ENCODE measurements at regions not wholly inside any gene's neighbourhood (a gene's known extent, or its start where the extent isn't known, plus 50 kb on each side); places are given as distances from the start of the nearest gene placed in this dataset.

- H3K36me3 Mint-ChIP-seq (ENCODE audit: insufficient read depth), result peaks cover 5% of the 10 kb centered on the region
- DNase-seq (no peak), ATAC-seq (replicated peaks) (no peak)
- peaks cover 42 to 87% of the 10 kb centered on the region in 2 donors for H3K27me3 Mint-ChIP-seq
- no peaks in the 10 kb centered on the region for H3K9me3 Mint-ChIP-seq
- H3K27ac Mint-ChIP-seq, result no peak overlapping the region
- peaks cover 0 to 3% of the 10 kb centered on the region in 2 donors for H3K4me1 Mint-ChIP-seq (ENCODE audit: low read depth in 2 of 2)
- no peak overlapping the region for H3K4me3 Mint-ChIP-seq
These were observed 129.6 kb upstream of the LHX1 start for GRCh38 chr17:36807496-36808179.

GRCh38 chr17:36808180-36808661 lies 129.1 kb upstream of the LHX1 start:
- DNase-seq (no peak), ATAC-seq (replicated peaks) (no peak)
- peaks cover 3% of the 10 kb centered on the region for H3K36me3 Mint-ChIP-seq (ENCODE audit: insufficient read depth)
- peaks cover 0 to 3% of the 10 kb centered on the region in 2 donors for H3K4me1 Mint-ChIP-seq (ENCODE audit: low read depth in 2 of 2)
- H3K9me3 Mint-ChIP-seq, result no peaks in the 10 kb centered on the region
- H3K4me3 Mint-ChIP-seq, result no peak overlapping the region
- H3K27ac Mint-ChIP-seq, result no peak overlapping the region
- H3K27me3 Mint-ChIP-seq, result peaks cover 48 to 87% of the 10 kb centered on the region in 2 donors

DNA sequence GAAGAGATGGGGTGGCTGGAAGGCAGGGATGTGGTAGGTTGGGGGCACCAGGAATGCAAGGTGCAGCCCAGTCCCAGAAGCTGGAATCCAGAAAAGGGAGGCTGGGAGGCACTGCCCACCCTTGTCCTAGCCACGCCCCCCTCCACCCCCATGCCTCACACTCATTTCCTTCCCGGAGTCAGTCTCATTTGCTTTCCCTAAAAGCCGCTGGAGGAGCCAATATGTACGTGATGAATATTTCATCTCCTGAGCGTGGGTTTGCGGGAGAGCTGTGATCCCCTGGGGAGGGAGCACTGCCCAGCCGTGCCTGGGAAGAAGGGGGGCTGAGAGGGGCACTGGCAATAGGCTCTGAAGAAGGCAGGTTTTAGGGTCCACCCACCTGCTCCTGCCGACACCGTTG lies 124.5 kb upstream of the LHX1 start:
- DNase-seq, result no peak
- Mint-ChIP-seq H3K36me3 (ENCODE audit: insufficient read depth) (no peaks in the 10 kb centered on the region), H3K9me3 (no peaks in the 10 kb centered on the region)

GRCh38 chr17:36813357-36813756 lies 123.9 kb upstream of the LHX1 start:
- H3K27ac Mint-ChIP-seq, result no peak overlapping the region
- DNase-seq (no peak), ATAC-seq (replicated peaks) (no peak)
- peaks cover 0 to 3% of the 10 kb centered on the region in 2 donors for H3K4me1 Mint-ChIP-seq (ENCODE audit: low read depth in 2 of 2)
- H3K36me3 Mint-ChIP-seq (ENCODE audit: insufficient read depth), result no peaks in the 10 kb centered on the region
- peaks cover 57 to 98% of the 10 kb centered on the region in 2 donors for H3K27me3 Mint-ChIP-seq
- H3K9me3 Mint-ChIP-seq, result no peaks in the 10 kb centered on the region
- no peak overlapping the region for H3K4me3 Mint-ChIP-seq

More for the DNA sequence above, 124.5 kb upstream of the LHX1 start:
- Mint-ChIP-seq H3K4me1 (ENCODE audit: low read depth in 2 of 2) (peaks cover 0 to 3% of the 10 kb centered on the region in 2 donors), H3K27ac (no peak overlapping the region), H3K4me3 (no peak overlapping the region), H3K27me3 (peaks cover 57 to 97% of the 10 kb centered on the region in 2 donors)
- ATAC-seq (replicated peaks), result no peak

DNA sequence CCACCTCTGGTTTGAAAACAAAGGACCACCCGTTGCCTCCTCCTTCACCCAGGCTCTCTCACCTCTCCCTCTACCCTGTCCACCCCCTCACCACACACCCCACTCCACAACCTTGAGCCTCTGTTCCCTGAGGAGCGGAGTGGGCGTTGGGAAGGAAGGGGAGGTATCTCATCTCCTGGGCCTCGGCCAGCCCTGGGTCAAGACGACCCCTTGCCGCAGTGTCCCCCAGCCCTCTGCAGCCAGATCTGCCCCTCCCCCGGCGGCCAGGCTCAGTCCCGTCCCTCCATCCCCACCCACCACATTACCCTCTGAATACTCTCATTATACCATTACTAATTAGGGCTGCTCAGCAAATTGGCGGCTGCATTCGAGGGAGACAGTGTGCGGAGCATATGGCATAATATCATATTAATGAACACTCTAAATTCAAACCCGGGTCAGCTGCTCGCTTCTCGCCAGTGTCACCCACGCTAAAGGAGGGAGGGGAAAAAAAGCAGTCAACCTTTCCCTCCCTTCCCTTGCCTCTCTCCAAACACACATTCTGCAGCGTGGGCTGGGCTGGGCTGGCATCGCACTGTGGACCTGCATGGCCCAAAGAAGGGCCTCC lies 123.2 kb upstream of the LHX1 start:
- Mint-ChIP-seq H3K27me3 (peaks cover 63 to 98% of the 10 kb centered on the region in 2 donors), H3K36me3 (ENCODE audit: insufficient read depth) (no peaks in the 10 kb centered on the region), H3K4me1 (ENCODE audit: low read depth in 2 of 2) (peaks cover 0 to 3% of the 10 kb centered on the region in 2 donors), H3K4me3 (no peak overlapping the region), H3K27ac (no peak overlapping the region), H3K9me3 (no peaks in the 10 kb centered on the region)
- DNase-seq (no peak), ATAC-seq (replicated peaks) (no peak)

GRCh38 chr17:36814958-36815357 lies 122.3 kb upstream of the LHX1 start:
- no peak for ATAC-seq (replicated peaks)
- H3K4me3 Mint-ChIP-seq, result no peak overlapping the region
- H3K4me1 Mint-ChIP-seq (ENCODE audit: low read depth in 2 of 2), result peaks cover 0 to 3% of the 10 kb centered on the region in 2 donors
- DNase-seq, result no peak
- H3K36me3 Mint-ChIP-seq (ENCODE audit: insufficient read depth), result no peaks in the 10 kb centered on the region
- H3K9me3 Mint-ChIP-seq, result no peaks in the 10 kb centered on the region
- H3K27me3 Mint-ChIP-seq, result peaks cover 72 to 97% of the 10 kb centered on the region in 2 donors
- no peak overlapping the region for H3K27ac Mint-ChIP-seq

- Mint-ChIP-seq H3K27me3 (peaks cover 72 to 97% of the 10 kb centered on the region in 2 donors), H3K4me3 (no peak overlapping the region), H3K36me3 (ENCODE audit: insufficient read depth) (no peaks in the 10 kb centered on the region), H3K9me3 (no peaks in the 10 kb centered on the region), H3K27ac (no peak overlapping the region), H3K4me1 (ENCODE audit: low read depth in 2 of 2) (no peaks in the 10 kb centered on the region)
- ATAC-seq (replicated peaks) (no peak), DNase-seq (no peak)
These were observed 120.9 kb upstream of the LHX1 start for GRCh38 chr17:36816214-36816906.

DNA sequence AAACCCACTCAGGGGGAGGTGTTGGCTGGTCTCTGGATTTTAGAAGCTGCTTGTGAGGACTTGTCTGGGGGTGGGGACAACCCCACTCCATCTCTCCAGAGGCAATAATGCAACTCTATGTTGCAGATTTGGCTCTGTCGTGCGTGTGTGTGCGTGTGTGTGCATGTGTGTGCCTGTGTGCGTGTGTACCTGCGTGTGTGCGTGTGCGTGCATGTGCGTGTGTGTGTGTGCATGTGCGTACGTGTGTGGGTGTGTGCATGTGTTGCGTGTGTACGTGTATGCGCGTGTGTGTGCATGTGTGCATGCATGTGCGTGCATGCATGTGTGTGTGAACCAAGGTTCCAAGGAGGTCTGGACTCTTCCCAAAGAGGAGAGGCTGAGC lies 120.4 kb upstream of the LHX1 start:
- H3K27me3 Mint-ChIP-seq, result peaks cover 72 to 97% of the 10 kb centered on the region in 2 donors
- ATAC-seq (replicated peaks) (no peak), DNase-seq (no peak)
- no peak overlapping the region for H3K4me3 Mint-ChIP-seq
- no peaks in the 10 kb centered on the region for H3K36me3 Mint-ChIP-seq (ENCODE audit: insufficient read depth)
- no peaks in the 10 kb centered on the region for H3K9me3 Mint-ChIP-seq
- H3K4me1 Mint-ChIP-seq (ENCODE audit: low read depth in 2 of 2), result no peaks in the 10 kb centered on the region
- H3K27ac Mint-ChIP-seq, result no peak overlapping the region

- H3K36me3 Mint-ChIP-seq (ENCODE audit: insufficient read depth), result no peaks in the 10 kb centered on the region
- DNase-seq (no peak), ATAC-seq (replicated peaks) (no peak)
- H3K4me3 Mint-ChIP-seq, result no peak overlapping the region
- peaks cover 68 to 93% of the 10 kb centered on the region in 2 donors for H3K27me3 Mint-ChIP-seq
- H3K9me3 Mint-ChIP-seq, result no peaks in the 10 kb centered on the region
- H3K27ac Mint-ChIP-seq, result no peak overlapping the region
- H3K4me1 Mint-ChIP-seq (ENCODE audit: low read depth in 2 of 2), result no peaks in the 10 kb centered on the region
These were observed 119.7 kb upstream of the LHX1 start for GRCh38 chr17:36817483-36818048.

DNA sequence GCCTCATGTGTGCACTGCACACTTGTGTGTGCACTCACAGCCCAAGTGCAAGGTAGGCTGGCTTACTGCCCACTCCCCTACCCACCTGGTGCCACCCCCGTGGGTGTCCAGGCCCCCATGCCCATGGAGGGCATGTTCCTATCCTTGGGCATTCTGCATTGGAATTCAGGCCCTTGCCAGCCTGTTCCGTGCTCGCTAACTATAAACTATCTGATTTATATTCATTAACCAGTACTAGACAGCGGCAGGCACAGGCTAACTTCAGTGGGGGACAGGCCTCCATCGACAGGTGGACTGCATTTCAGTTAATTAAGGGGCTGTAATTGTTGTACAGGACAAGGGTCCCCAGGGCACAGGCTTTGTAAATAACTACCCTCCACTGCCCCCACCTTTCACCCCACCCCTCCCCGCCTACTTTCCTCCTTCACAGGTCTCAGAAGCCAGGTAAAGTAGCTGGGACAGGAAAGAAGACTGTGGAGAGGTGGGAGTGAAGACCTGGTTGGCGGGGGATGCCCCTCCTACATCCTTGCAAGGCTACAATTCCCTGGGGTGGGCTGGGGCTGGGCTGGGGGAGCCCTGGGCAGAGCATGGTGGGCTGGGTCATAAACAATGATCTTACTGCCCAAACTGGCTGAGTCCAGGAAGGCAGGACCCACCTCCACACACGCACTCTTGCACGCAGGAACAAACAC lies 119.0 kb upstream of the LHX1 start:
- H3K4me3 Mint-ChIP-seq, result no peak overlapping the region
- no peak for ATAC-seq (replicated peaks)
- no peaks in the 10 kb centered on the region for H3K36me3 Mint-ChIP-seq (ENCODE audit: insufficient read depth)
- H3K27me3 Mint-ChIP-seq, result peaks cover 61 to 92% of the 10 kb centered on the region in 2 donors
- no peak for DNase-seq
- no peak overlapping the region for H3K27ac Mint-ChIP-seq
- no peaks in the 10 kb centered on the region for H3K4me1 Mint-ChIP-seq (ENCODE audit: low read depth in 2 of 2)
- no peaks in the 10 kb centered on the region for H3K9me3 Mint-ChIP-seq

- H3K4me3 Mint-ChIP-seq, result no peak overlapping the region
- H3K27ac Mint-ChIP-seq, result no peak overlapping the region
- no peak for DNase-seq
- H3K36me3 Mint-ChIP-seq (ENCODE audit: insufficient read depth), result no peaks in the 10 kb centered on the region
- ATAC-seq (replicated peaks), result no peak
- H3K4me1 Mint-ChIP-seq (ENCODE audit: low read depth in 2 of 2), result peaks cover 0 to 1% of the 10 kb centered on the region in 2 donors
- peaks cover 65 to 94% of the 10 kb centered on the region in 2 donors for H3K27me3 Mint-ChIP-seq
- no peaks in the 10 kb centered on the region for H3K9me3 Mint-ChIP-seq
These were observed 113.2 kb upstream of the LHX1 start for GRCh38 chr17:36823850-36824677.

DNA sequence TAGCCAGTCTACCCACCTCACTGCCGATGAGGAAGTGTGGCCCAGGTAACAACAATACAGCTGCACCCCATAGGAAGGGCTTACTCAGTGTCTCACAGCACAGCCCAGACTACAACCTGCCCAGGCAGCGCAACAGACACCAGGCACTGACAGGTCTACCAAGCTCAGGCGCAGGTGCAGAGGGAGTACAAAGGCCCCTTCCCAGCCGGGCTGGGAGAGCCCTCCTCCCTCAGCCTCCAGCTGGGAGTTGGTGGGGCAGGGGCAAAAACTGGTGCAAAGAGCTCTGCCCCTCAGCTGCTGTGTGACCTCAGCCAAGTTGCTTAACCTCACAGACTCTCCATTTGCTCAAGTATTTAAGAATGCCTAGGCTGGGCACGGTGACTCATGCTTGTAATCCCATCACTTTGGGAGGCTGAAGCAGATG lies 112.6 kb upstream of the LHX1 start:
- H3K27me3 Mint-ChIP-seq, result peaks cover 59 to 91% of the 10 kb centered on the region in 2 donors
- peaks cover 0 to 1% of the 10 kb centered on the region in 2 donors for H3K4me1 Mint-ChIP-seq (ENCODE audit: low read depth in 2 of 2)
- H3K27ac Mint-ChIP-seq, result no peak overlapping the region
- no peaks in the 10 kb centered on the region for H3K36me3 Mint-ChIP-seq (ENCODE audit: insufficient read depth)
- no peak for ATAC-seq (replicated peaks)
- H3K9me3 Mint-ChIP-seq, result no peaks in the 10 kb centered on the region
- H3K4me3 Mint-ChIP-seq, result no peak overlapping the region
- no peak for DNase-seq
